HG03342 (cell line): ENCODE measurements at regions not wholly inside any gene's neighbourhood (a gene's known extent, or its start where the extent isn't known, plus 50 kb on each side); places are given as distances from the start of the nearest gene placed in this dataset.

Experiments used
- ATAC-seq: cut with Tn5 transposase; IDR thresholded peaks from one replicate; pipeline ENCODE4 v1.9.1; 2021; ENCODE audit warnings: mild to moderate bottlenecking, moderate library complexity; ENCODE audit not compliant: unreplicated experiment

DNA sequence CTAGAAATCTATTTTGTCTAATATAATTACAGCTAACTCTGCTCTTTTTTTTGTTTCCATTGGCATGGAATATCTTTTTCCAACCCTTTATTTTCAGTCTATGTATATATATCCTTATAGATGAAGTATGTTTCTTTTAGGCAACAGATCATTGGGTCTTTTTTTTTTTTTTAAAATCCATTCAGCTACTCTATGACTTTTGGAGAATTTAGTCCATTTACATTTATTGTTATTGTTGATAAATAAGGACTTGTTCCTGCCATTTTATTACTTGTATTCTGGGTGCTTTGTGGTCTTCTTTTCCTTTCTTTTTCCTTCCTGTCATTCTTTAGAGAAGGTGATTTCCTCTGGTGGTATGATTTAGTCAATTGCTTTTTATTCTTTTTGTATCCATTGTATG, 296.8 kb downstream of the SMARCA2 start:
- ATAC-seq: no peak

- ATAC-seq: no peak
Measured at GRCh38 chr9:2313512-2313911, 298.4 kb downstream of the SMARCA2 start.

DNA sequence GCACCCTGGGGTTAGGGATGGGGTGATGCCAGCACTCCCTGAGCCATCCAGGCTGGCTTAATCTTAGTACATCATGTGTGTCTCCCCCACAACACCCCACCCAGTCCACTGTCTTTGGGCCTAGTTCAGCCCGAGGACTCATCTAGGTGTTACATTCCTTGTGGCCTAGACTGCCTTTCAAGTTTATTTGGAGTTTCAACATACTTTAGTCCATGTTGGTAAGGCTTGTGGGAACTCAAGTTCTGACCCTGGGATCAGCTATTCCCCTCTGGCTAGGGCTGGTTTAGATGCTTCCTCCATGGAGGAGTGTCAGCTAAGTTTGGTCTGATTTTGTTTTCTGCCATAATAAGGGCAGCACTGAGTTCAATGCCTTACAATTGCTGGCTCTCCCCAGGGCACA, 302.4 kb downstream of the SMARCA2 start:
- no peak for ATAC-seq

DNA sequence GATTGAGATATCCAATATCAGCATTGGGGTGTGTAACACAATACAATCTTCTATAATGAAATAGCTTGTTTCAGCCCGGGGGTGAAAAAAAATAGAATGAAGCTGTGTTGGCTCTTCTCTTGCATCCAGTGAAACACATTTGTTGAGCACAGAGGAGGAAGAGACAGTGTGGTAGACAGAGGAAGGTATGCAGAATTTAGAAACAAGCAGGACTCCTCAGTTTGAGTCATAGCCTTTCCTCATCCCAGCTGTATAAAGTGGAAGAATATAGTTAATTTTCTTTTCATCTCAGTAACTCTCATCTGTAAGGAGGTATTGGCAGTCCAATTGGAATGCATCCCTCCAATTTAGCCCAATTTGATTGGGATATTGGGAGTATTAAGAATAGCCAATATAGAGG, 302.2 kb upstream of the VLDLR start:
- ATAC-seq: no peak

DNA sequence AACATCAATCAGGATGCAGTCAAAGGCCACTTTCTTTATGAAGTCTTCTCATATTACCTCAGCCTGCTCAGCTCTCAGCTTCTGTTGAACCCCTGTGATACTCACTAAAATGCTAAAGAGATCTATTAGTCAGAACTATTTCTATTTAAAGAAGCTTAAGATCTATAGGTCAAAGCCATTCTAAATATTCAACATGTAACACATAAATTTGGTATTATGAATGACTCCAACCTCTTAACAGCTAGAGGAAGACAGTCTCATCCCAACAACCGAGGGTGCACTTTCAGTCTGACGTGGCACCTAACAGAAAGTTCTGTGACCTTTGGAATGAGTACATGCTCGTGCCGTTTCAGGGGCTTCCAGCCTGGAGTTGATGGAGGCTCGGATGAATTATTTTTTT, 301.5 kb upstream of the VLDLR start:
- no peak for ATAC-seq

- no peak for ATAC-seq
Measured at GRCh38 chr9:2320632-2321031, 301.0 kb upstream of the VLDLR start.

- ATAC-seq: no peak
Measured at GRCh38 chr9:2321523-2322148, 300.0 kb upstream of the VLDLR start.

GRCh38 chr9:2324742-2325141, 296.8 kb upstream of the VLDLR start:
- no peak for ATAC-seq

DNA sequence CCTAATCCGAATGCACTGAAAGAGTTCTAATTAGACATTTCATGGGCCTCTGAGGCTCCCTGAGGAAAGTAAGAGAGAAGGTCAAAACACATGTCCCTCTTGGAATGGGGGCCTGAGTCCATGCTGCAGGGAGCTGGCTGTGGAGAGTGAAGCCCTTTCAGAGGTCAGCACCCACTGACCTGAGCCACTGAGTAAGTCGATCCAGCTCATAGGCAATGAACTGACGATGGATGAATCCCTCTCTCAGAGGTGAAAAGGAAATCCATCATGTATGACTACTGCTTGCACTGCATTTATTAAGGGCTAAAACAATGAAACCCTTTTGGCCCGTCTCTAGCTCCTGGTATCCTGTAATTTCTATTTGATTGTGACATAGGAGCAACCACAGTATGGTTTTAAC, 288.9 kb upstream of the VLDLR start:
- no peak for ATAC-seq

- ATAC-seq: no peak
Measured at GRCh38 chr9:2335260-2335659, 286.3 kb upstream of the VLDLR start.

DNA sequence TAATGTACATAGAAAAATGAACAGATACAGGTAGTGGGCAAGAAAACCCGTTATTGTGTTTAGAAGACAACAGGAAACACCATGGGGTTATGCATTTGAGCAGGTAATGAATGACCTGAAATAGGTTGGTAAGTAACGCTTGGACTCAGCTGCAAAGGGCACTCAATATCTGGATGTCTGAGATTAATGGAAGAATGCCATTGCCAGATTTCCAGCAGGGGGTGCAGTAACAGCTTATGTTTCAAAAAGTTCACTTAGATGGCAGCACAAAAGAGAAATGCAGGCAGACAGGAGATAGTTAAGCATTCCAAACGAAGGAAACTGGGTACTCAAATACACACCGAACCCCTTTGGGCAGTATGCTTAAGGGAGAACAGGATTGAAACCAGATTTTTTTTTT, 285.5 kb upstream of the VLDLR start:
- ATAC-seq: no peak

- ATAC-seq: no peak
Measured at GRCh38 chr9:2337131-2337530, 284.5 kb upstream of the VLDLR start.

GRCh38 chr9:2337627-2338026, 284.0 kb upstream of the VLDLR start:
- no peak for ATAC-seq

- no peak for ATAC-seq
Measured at GRCh38 chr9:2338777-2339365, 282.7 kb upstream of the VLDLR start.

DNA sequence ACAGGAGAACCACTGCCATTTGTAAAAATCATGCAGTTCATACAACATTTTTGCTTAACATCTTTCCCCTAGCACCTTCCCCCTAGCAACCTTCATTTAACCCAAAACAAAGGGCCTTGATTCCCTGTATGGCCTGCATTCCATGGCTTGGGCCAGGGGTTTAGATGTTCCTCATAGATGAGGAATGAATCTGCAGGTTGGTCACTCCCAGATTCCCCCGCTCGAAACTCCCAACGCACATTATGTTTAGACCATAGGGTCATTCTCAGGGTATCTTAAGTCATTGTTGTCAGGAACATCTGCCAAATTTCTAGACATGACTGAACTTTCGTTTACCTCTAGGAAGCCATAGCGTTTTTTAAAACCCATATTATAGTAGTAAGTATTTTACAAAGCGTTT, 282.2 kb upstream of the VLDLR start:
- ATAC-seq: no peak

DNA sequence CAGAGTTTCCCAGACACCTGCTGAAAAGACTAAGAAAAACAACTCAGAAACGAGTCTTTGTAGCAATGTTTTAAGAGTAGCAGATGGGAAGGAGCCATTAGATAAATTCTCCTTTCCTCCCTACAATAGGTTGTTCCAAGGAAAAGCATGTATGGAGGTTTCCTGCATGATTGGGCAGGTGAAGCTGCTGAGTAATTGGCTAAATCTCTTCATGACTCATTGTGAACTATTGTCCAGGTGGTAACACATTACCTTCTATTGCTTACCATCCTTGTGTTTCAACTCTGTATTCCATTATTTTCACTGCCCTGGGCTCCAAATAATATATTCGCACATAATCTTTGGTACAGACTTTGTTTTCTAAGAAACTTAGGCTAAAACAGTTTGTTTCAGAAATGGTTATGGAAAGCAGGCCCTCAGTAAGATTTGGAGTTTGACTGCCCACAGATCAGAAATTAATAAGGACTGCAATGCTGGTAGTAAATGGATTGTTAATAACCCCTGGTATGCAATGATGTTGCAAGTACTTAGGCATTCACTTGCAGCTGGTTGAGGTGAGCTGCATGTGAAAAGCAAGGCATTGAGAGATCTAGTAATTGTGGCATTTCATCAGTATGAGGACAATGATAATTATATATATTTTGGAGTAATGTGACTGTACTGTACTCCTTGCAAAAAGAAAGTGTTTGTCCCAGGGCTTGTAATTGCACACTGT, 281.4 kb upstream of the VLDLR start:
- no peak for ATAC-seq

GRCh38 chr9:2341126-2341525, 280.5 kb upstream of the VLDLR start:
- ATAC-seq: no peak

- no peak for ATAC-seq
Measured at GRCh38 chr9:2341956-2342355, 279.6 kb upstream of the VLDLR start.

- ATAC-seq: no peak
Measured at GRCh38 chr9:2343756-2344155, 277.8 kb upstream of the VLDLR start.

DNA sequence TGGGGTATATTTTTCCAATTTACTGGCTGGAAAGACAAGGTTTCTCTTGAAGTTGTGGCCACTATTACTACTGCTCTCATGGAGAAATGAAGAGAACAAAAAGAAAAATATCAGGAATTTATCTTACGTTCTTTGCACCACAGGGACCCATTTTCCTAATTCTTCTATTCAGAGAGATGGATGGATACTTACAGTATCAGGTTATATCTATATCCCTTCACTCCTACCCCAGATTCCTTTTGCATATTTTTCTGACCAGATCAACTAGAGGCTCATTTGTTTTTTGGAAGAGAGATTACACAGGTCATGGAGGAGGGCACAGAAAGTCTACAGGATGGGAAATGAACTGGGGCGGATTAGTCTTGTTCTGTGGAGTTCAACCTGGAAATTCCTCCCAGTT, 277.2 kb upstream of the VLDLR start:
- no peak for ATAC-seq

GRCh38 chr9:2345013-2345412, 276.6 kb upstream of the VLDLR start:
- no peak for ATAC-seq

GRCh38 chr9:2346277-2346913, 275.2 kb upstream of the VLDLR start:
- ATAC-seq: no peak
